ENCODE measurements at regions not wholly inside any gene's neighbourhood (a gene's known extent, or its start where the extent isn't known, plus 50 kb on each side); places are given as distances from the start of the nearest gene placed in this dataset.

DNA sequence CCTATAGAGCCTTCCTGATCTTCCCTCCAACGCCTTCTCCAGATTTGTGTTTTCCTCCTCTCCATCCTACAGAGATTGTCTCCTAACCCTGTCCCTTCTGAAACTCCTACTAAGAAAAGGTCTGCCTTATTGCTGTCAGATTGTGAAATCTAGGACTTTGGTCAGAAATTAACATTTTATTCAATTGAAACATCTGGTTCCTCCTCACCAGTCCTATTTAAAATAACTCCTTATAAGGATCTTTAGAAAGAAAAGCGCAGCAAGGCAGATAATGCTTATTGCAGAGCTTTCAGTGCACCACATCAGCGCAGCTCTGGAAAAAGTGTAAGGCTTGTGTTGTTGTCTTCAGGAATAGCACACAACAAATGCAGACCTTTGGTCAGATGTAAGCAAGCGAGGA is 477.8 kb upstream of the CHST9 start:
- no TSS peak for BruUV-seq (replicated peaks)
- Histone ChIP-seq H3K9me3 (replicated peaks; ENCODE audit: control insufficient read depth, insufficient read depth, low read length) (no peaks in the 10 kb centered on the region), H3K4me2 (ENCODE audit: insufficient read depth, low read length) (no peak overlapping the region), H3K9me1 (replicated peaks; ENCODE audit: control insufficient read depth, extremely low read depth, insufficient read depth, low read length) (no peaks in the 10 kb centered on the region), H3K9ac (replicated peaks; ENCODE audit: extremely low read depth, insufficient read depth, low read length) (no peak overlapping the region), H4K20me1 (replicated peaks; ENCODE audit: control insufficient read depth, extremely low read depth, insufficient read depth, low read length) (no peaks in the 10 kb centered on the region), H3K27me3 (ENCODE audit: control insufficient read depth in 2 of 2, insufficient read depth in 2 of 2, low read length in 2 of 2) (no peaks in the 10 kb centered on the region), H2AFZ (ENCODE audit: low read depth, low read length) (no peak overlapping the region), H3K36me3 (ENCODE audit: control insufficient read depth in 2 of 2, extremely low read depth in 1 of 2, insufficient read depth in 2 of 2, low read length in 2 of 2) (no peaks in the 10 kb centered on the region), H3K27ac (ENCODE audit: insufficient read depth, low read depth, low read length) (no peak overlapping the region), H3K4me1 (ENCODE audit: control insufficient read depth, extremely low read depth, insufficient read depth, low read length) (no peaks in the 10 kb centered on the region), H3K79me2 (ENCODE audit: control insufficient read depth, insufficient read depth, low read length) (no peaks in the 10 kb centered on the region), H3K4me3 (replicated peaks in 1 of 3; ENCODE audit: insufficient read depth in 1 of 3, low read depth in 1 of 3, low read length in 3 of 3) (no peak overlapping the region)
- POLR2A ChIA-PET, result no interaction called here
- TF ChIP-seq MYC (IDR thresholded peaks at IDR 0.05; ENCODE audit: low read depth, low read length) (no peak), EZH2 (IDR thresholded peaks at IDR 0.05; ENCODE audit: borderline replicate concordance, low read depth, low read length, severe bottlenecking) (no peak), JUN (IDR thresholded peaks at IDR 0.05; ENCODE audit: borderline replicate concordance, insufficient read depth, insufficient read length, low read depth) (no peak), POLR2AphosphoS5 (IDR thresholded peaks at IDR 0.05; ENCODE audit: insufficient read depth, low read depth, low read length) (no peak), FOS (IDR thresholded peaks at IDR 0.05; ENCODE audit: borderline replicate concordance, insufficient read depth, low read length) (no peak), POLR2A (IDR thresholded peaks at IDR 0.05; ENCODE audit: low read depth, low read length) (no peak), GATA2 (IDR thresholded peaks at IDR 0.05; ENCODE audit: insufficient read depth, insufficient read length, low read depth, low read length) (no peak)
- TF ChIP-seq, protein P1, sequence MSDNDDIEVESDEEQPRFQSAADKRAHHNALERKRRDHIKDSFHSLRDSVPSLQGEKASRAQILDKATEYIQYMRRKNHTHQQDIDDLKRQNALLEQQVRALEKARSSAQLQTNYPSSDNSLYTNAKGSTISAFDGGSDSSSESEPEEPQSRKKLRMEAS (IDR thresholded peaks at IDR 0.05; ENCODE audit: insufficient read depth, insufficient read length), result no peak
- TF ChIP-seq, protein P2, sequence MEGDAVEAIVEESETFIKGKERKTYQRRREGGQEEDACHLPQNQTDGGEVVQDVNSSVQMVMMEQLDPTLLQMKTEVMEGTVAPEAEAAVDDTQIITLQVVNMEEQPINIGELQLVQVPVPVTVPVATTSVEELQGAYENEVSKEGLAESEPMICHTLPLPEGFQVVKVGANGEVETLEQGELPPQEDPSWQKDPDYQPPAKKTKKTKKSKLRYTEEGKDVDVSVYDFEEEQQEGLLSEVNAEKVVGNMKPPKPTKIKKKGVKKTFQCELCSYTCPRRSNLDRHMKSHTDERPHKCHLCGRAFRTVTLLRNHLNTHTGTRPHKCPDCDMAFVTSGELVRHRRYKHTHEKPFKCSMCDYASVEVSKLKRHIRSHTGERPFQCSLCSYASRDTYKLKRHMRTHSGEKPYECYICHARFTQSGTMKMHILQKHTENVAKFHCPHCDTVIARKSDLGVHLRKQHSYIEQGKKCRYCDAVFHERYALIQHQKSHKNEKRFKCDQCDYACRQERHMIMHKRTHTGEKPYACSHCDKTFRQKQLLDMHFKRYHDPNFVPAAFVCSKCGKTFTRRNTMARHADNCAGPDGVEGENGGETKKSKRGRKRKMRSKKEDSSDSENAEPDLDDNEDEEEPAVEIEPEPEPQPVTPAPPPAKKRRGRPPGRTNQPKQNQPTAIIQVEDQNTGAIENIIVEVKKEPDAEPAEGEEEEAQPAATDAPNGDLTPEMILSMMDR (IDR thresholded peaks at IDR 0.05; ENCODE audit: extremely low read depth in 1 of 2, insufficient read depth in 1 of 2, low read depth in 1 of 2, low read length in 2 of 2), result no peak
- FAIRE-seq (no peak), DNase-seq (ENCODE audit: low read depth, low spot score) (no peak)
- dilution Hi-C loops (cut with MboI; ENCODE audit: extremely low pct_ligation_motif_present, low sequenced_read_pairs) (no loop called here), intact Hi-C loops (cut with micrococcal nuclease) (no loop called here)
- CTCF ChIA-PET, result no interaction called here
